NB4 (cell line): ENCODE measurements at regions not wholly inside any gene's neighbourhood (a gene's known extent, or its start where the extent isn't known, plus 50 kb on each side); places are given as distances from the start of the nearest gene placed in this dataset.

Experiments
- DNase-seq: peaks from one replicate; pipeline ENCODE4 v3.0.0; 2010; ENCODE audit warnings: low read depth
- H3K4me3 ChIP-seq: one replicate; pipeline ENCODE4 v1.5.1; 2011; ENCODE audit warnings: mild to moderate bottlenecking, low read depth, low read length, moderate library complexity
- CTCF ChIP-seq: IDR thresholded peaks from one replicate; pipeline ENCODE4 v1.5.1; 2012; ENCODE audit warnings: low read depth, low read length
- MAX ChIP-seq: IDR thresholded peaks from 2 replicates; pipeline ENCODE4 v1.6.1; 2011; ENCODE audit warnings: low read depth, low read length
- MYC ChIP-seq: IDR thresholded peaks from 2 replicates; pipeline ENCODE4 v1.6.1; 2011; ENCODE audit warnings: low read depth, low read length
- POLR2A ChIP-seq: IDR thresholded peaks from 2 replicates; pipeline ENCODE4 v1.6.1; 2011; ENCODE audit warnings: mild to moderate bottlenecking; ENCODE audit not compliant: insufficient read length; ENCODE audit errors: extremely low read depth

GRCh38 chr5:154544646-154545045, 66.6 kb upstream of the HAND1 start:
- no peak for DNase-seq
- no peak for TF ChIP-seq POLR2A
- no peak for TF ChIP-seq MYC
- no peak for TF ChIP-seq CTCF
- no peak for TF ChIP-seq MAX
- H3K4me3 ChIP-seq, result no peak overlapping the region

- TF ChIP-seq MAX (no peak), CTCF (no peak), MYC (no peak), POLR2A (no peak)
- no peak overlapping the region for H3K4me3 ChIP-seq
- no peak for DNase-seq
Observed at GRCh38 chr5:154543380-154543779, 65.4 kb upstream of the HAND1 start.

GRCh38 chr5:154542581-154542980, 64.6 kb upstream of the HAND1 start:
- H3K4me3 ChIP-seq, result no peak overlapping the region
- no peak for TF ChIP-seq POLR2A
- TF ChIP-seq CTCF, result no peak
- no peak for TF ChIP-seq MYC
- no peak for TF ChIP-seq MAX
- DNase-seq, result no peak

GRCh38 chr5:154542000-154542399, 64.0 kb upstream of the HAND1 start:
- no peak overlapping the region for H3K4me3 ChIP-seq
- no peak for TF ChIP-seq CTCF
- TF ChIP-seq MYC, result no peak
- TF ChIP-seq POLR2A, result no peak
- TF ChIP-seq MAX, result no peak
- DNase-seq, result no peak

- TF ChIP-seq CTCF (no peak), POLR2A (no peak), MAX (no peak), MYC (no peak)
- no peak for DNase-seq
- H3K4me3 ChIP-seq, result no peak overlapping the region
Observed at GRCh38 chr5:154541553-154541952, 63.5 kb upstream of the HAND1 start.

GRCh38 chr5:154540600-154540999, 62.6 kb upstream of the HAND1 start:
- H3K4me3 ChIP-seq, result no peak overlapping the region
- no peak for DNase-seq
- TF ChIP-seq MAX, result no peak
- TF ChIP-seq POLR2A, result no peak
- no peak for TF ChIP-seq MYC
- no peak for TF ChIP-seq CTCF
